ENCODE measurements at regions not wholly inside any gene's neighbourhood (a gene's known extent, or its start where the extent isn't known, plus 50 kb on each side); places are given as distances from the start of the nearest gene placed in this dataset.

- TF ChIP-seq POLR2AphosphoS5 (IDR thresholded peaks at IDR 0.05) (no peak), CTCF (IDR thresholded peaks at IDR 0.05) (no peak), POLR2A (IDR thresholded peaks at IDR 0.05) (no peak)
Observed at GRCh38 chr5:92459654-92460053, 1076.5 kb upstream of the ARRDC3 start.
